ENCODE measurements at regions not wholly inside any gene's neighbourhood (a gene's known extent, or its start where the extent isn't known, plus 50 kb on each side); places are given as distances from the start of the nearest gene placed in this dataset.

GRCh38 chr22:44404341-44405020 is 91.7 kb upstream of the SHISAL1 start:
- TF ChIP-seq BCL3 (IDR thresholded peaks at IDR 0.05) (no peak), CTCF (IDR thresholded peaks at IDR 0.05) (no peak), JUNB (IDR thresholded peaks at IDR 0.05) (no peak), CEBPB (IDR thresholded peaks at IDR 0.05) (no peak), TP53 (CRISPR knock-in tag; IDR thresholded peaks at IDR 0.05) (no peak), CHD2 (IDR thresholded peaks at IDR 0.05; ENCODE audit: low read length, partially characterized antibody) (no peak), KDM5A (IDR thresholded peaks at IDR 0.05) (no peak)
